CD4-positive, alpha-beta T cell (primary cell): ENCODE measurements at regions not wholly inside any gene's neighbourhood (a gene's known extent, or its start where the extent isn't known, plus 50 kb on each side); places are given as distances from the start of the nearest gene placed in this dataset.

Source experiments
- ATAC-seq: fragments of 200-7000 bp; cut with Tn5 transposase; one replicate; pipeline ENCODE4 v1.10.0; 2022; ENCODE audit warnings: mild to moderate bottlenecking; ENCODE audit not compliant: poor library complexity
- CTCF ChIA-PET: fragments of 350-600 bp; sonication (Branson Sonifier 250); formaldehyde crosslinking; loops from one replicate; lab custom pipeline; 2021; ENCODE audit warnings: antibody characterized with exemption, inconsistent platforms; lab: Charles Lee
- POLR2A ChIA-PET: fragments of 350-600 bp; sonication (Branson Sonifier 250); formaldehyde crosslinking; loops from one replicate; lab custom pipeline; 2021; ENCODE audit warnings: antibody characterized with exemption, inconsistent platforms; lab: Charles Lee
- DNase-seq, 14 experiments: peaks; one replicate each; pipeline ENCODE4 v3.0.0-alpha.2; 2013 to 2020; ENCODE audit warnings: mixed read lengths in 2 of 14
- H3K27ac ChIP-seq, 2 donors: one replicate each; pipeline versions ENCODE4 v1.5.1 to v1.7.0; 2013; ENCODE audit warnings: low read length in 2 of 2, low read depth in 1 of 2, mild to moderate bottlenecking in 1 of 2
- H3K27me3 ChIP-seq, 2 experiments: 1 replicate in 1 of 2; 2 replicates in 1 of 2; pipeline versions ENCODE4 v1.6.1 to v1.7.0; 2013; ENCODE audit warnings: low read length in 2 of 2, control low read depth in 1 of 2, mild to moderate bottlenecking in 1 of 2, moderate library complexity in 1 of 2; ENCODE audit not compliant: insufficient read depth in 2 of 2, control insufficient read depth in 1 of 2
- H3K36me3 ChIP-seq: one replicate; pipeline ENCODE4 v1.6.1; 2013; ENCODE audit warnings: low read length, control low read depth; ENCODE audit not compliant: insufficient read depth
- H3K4me1 ChIP-seq: one replicate; pipeline ENCODE4 v1.6.1; 2013; ENCODE audit warnings: low read length, control low read depth; ENCODE audit not compliant: insufficient read depth
- H3K4me3 ChIP-seq: one replicate; pipeline ENCODE4 v1.5.1; 2013; ENCODE audit warnings: mild to moderate bottlenecking, low read length, moderate library complexity
- H3K9me3 ChIP-seq, 2 experiments: 1 replicate in 1 of 2; 2 replicates in 1 of 2; pipeline versions ENCODE4 v1.6.1 to v1.7.0; 2013; ENCODE audit warnings: low read length in 2 of 2, mild to moderate bottlenecking in 2 of 2, control low read depth in 1 of 2, moderate library complexity in 1 of 2; ENCODE audit not compliant: control insufficient read depth in 1 of 2, insufficient read depth in 1 of 2
- H3K27ac Mint-ChIP-seq: one replicate; pipeline ENCODE4 v1.8.0; 2020; ENCODE audit warnings: mixed read lengths
- H3K27me3 Mint-ChIP-seq: one replicate; pipeline ENCODE4 v1.8.0; 2021; ENCODE audit warnings: mixed read lengths
- H3K36me3 Mint-ChIP-seq: one replicate; pipeline ENCODE4 v1.8.0; 2021; ENCODE audit warnings: low read depth, mixed read lengths
- H3K4me1 Mint-ChIP-seq: one replicate; pipeline ENCODE4 v1.8.0; 2021; ENCODE audit warnings: low read depth, mixed read lengths
- H3K4me3 Mint-ChIP-seq: one replicate; pipeline ENCODE4 v1.8.0; 2020; ENCODE audit warnings: mild to moderate bottlenecking, mixed read lengths
- H3K9me3 Mint-ChIP-seq: one replicate; pipeline ENCODE4 v1.8.0; 2020; ENCODE audit warnings: mixed read lengths
- intact Hi-C, 2 experiments: fragments of 100-400 bp; cut with DNase I in 1 of 2; cut with micrococcal nuclease in 1 of 2; formaldehyde crosslinking; loops; one replicate each; pipeline versions ENCODE4 v1.15.1 to v1.9.0; 2023 to 2025; cut with DNase I, micrococcal nuclease
- TF ChIP-seq, protein P1 (sequence below): fragments of 200-600 bp; IDR thresholded peaks from one replicate; pipeline ENCODE4 v1.8.0; 2022; ENCODE audit warnings: antibody characterized with exemption, mild to moderate bottlenecking

DNA sequence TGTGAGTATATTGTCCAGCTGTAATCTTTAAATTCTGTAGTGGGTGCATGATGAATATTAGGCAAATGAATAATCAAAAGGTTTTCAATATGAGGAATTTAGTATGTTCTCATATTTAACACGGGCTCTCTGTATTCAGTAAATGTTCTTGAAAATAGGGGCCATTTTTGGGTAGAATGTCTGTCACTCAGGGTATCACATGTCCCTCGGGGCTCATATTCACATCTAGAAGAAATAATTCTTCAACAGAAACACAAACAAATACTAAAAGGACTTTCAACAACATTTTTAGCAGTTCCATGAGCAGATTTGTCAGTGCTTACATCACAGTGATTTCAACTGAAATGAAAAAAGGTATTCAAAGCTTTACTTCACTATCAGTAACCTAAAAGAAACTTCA lies 1388.4 kb upstream of the MIR17HG start:
- CTCF ChIA-PET: no interaction called here
- no peaks in the 10 kb centered on the region for H3K36me3 ChIP-seq

DNA sequence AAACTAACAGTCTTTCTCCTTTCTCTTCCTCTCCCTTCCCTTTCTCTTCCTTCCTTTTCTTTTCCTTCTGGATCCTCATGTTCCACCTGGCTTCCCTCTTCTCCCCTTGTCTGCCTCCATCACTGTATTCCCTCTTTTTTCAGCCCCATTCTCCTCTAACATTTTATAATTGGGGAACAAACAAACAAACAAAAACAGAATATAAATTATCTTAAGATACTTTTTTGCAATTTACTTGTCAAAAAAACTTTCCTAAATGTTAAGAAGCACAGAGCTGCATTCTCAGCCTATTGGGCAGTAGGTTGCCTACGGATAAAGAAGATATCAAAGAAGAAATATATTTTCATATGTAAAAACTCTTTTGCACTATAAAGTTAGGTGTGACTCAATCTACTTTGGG lies 1382.2 kb upstream of the MIR17HG start:
- ATAC-seq: no peak

More for the DNA sequence above, 1388.4 kb upstream of the MIR17HG start:
- Histone ChIP-seq H3K27me3 (no peaks in the 10 kb centered on the region), H3K4me1 (no peaks in the 10 kb centered on the region), H3K9me3 (no peaks in the 10 kb centered on the region), H3K27ac (no peak overlapping the region), H3K4me3 (no peak overlapping the region)
- Mint-ChIP-seq H3K36me3 (no peaks in the 10 kb centered on the region), H3K9me3 (peaks cover 4% of the 10 kb centered on the region), H3K27ac (no peak overlapping the region), H3K27me3 (no peaks in the 10 kb centered on the region), H3K4me1 (no peaks in the 10 kb centered on the region), H3K4me3 (no peak overlapping the region)
- ATAC-seq (no peak), DNase-seq (no peak)
- intact Hi-C loops: no loop called here
- TF ChIP-seq, protein P1, sequence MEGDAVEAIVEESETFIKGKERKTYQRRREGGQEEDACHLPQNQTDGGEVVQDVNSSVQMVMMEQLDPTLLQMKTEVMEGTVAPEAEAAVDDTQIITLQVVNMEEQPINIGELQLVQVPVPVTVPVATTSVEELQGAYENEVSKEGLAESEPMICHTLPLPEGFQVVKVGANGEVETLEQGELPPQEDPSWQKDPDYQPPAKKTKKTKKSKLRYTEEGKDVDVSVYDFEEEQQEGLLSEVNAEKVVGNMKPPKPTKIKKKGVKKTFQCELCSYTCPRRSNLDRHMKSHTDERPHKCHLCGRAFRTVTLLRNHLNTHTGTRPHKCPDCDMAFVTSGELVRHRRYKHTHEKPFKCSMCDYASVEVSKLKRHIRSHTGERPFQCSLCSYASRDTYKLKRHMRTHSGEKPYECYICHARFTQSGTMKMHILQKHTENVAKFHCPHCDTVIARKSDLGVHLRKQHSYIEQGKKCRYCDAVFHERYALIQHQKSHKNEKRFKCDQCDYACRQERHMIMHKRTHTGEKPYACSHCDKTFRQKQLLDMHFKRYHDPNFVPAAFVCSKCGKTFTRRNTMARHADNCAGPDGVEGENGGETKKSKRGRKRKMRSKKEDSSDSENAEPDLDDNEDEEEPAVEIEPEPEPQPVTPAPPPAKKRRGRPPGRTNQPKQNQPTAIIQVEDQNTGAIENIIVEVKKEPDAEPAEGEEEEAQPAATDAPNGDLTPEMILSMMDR: no peak
- POLR2A ChIA-PET: no interaction called here

DNA sequence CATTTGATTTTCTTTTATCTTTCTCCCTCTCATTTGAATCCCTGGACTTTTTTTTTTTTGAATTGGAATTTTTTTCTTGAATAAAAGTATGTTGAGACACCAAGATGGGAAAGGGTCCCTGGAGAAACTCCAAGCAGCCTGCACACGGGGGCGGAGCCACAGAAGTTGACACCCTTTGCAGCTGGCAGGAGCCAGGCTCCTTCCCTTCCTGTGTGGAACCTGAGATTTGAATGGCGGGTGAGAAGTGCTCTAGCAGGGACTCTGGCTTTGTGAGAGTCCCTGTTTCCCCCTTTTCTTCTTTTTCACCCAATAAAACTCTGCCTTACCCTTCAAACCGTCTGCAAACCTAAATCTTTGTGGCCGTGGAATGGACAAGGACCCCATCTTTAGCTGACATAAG lies 1381.0 kb upstream of the MIR17HG start:
- DNase-seq (no peak), ATAC-seq (no peak)
- H3K4me1 Mint-ChIP-seq: no peaks in the 10 kb centered on the region
- POLR2A ChIA-PET: no interaction called here
- Histone ChIP-seq H3K27ac (no peak overlapping the region), H3K9me3 (peaks cover 0 to 11% of the 10 kb centered on the region in 2 experiments), H3K36me3 (no peaks in the 10 kb centered on the region), H3K27me3 (no peaks in the 10 kb centered on the region), H3K4me3 (no peak overlapping the region), H3K4me1 (no peaks in the 10 kb centered on the region)
- TF ChIP-seq, protein P1: no peak
- no peak overlapping the region for H3K4me3 Mint-ChIP-seq
- CTCF ChIA-PET: no interaction called here
- no peak overlapping the region for H3K27ac Mint-ChIP-seq
- intact Hi-C loops: no loop called here
- peaks cover 10% of the 10 kb centered on the region for H3K9me3 Mint-ChIP-seq
- H3K27me3 Mint-ChIP-seq: no peaks in the 10 kb centered on the region
- no peaks in the 10 kb centered on the region for H3K36me3 Mint-ChIP-seq

More for the DNA sequence above, 1382.2 kb upstream of the MIR17HG start:
- Histone ChIP-seq H3K9me3 (peaks cover 0 to 11% of the 10 kb centered on the region in 2 experiments), H3K4me3 (no peak overlapping the region), H3K4me1 (no peaks in the 10 kb centered on the region), H3K36me3 (no peaks in the 10 kb centered on the region), H3K27me3 (no peaks in the 10 kb centered on the region), H3K27ac (no peak overlapping the region)
- no peaks in the 10 kb centered on the region for H3K27me3 Mint-ChIP-seq
- no peak overlapping the region for H3K27ac Mint-ChIP-seq
- H3K36me3 Mint-ChIP-seq: no peaks in the 10 kb centered on the region
- no peak overlapping the region for H3K4me3 Mint-ChIP-seq
- intact Hi-C loops: no loop called here
- POLR2A ChIA-PET: no interaction called here
- DNase-seq: no peak
- CTCF ChIA-PET: no interaction called here
- TF ChIP-seq, protein P1: no peak
- peaks cover 10% of the 10 kb centered on the region for H3K9me3 Mint-ChIP-seq
- H3K4me1 Mint-ChIP-seq: no peaks in the 10 kb centered on the region
